ENCODE measurements at regions not wholly inside any gene's neighbourhood (a gene's known extent, or its start where the extent isn't known, plus 50 kb on each side); places are given as distances from the start of the nearest gene placed in this dataset.
"Not testable (repeated sequence)": the region's sequence is repeated elsewhere in the genome, so short reads cannot be mapped to it uniquely, and the experiment has no call there.

GRCh38 chr9:31730398-31730797, 654.0 kb upstream of the ACO1 start:
- peaks cover 2 to 33% (median 10%) of the 10 kb centered on the region in 6 donors for H3K9me3 Mint-ChIP-seq

GRCh38 chr9:31733166-31733565, 651.3 kb upstream of the ACO1 start:
- Mint-ChIP-seq H3K4me1 (no peaks in the 10 kb centered on the region), H3K36me3 (no peaks in the 10 kb centered on the region), H3K9me3 (peaks cover 0 to 21% (median 7%) of the 10 kb centered on the region in 6 donors), H3K4me3 (no peak overlapping the region), H3K27ac (no peak overlapping the region), H3K27me3 (ENCODE audit: low read depth in 3 of 3) (no peaks in the 10 kb centered on the region)
- DNase-seq = no peak

More at GRCh38 chr9:31730398-31730797, 654.0 kb upstream of the ACO1 start:
- no peaks in the 10 kb centered on the region for H3K36me3 Mint-ChIP-seq
- DNase-seq = no peak
- no peaks in the 10 kb centered on the region for H3K4me1 Mint-ChIP-seq
- H3K4me3 Mint-ChIP-seq = no peak overlapping the region
- no peak overlapping the region for H3K27ac Mint-ChIP-seq
- H3K27me3 Mint-ChIP-seq (ENCODE audit: low read depth in 3 of 3) = no peaks in the 10 kb centered on the region

- Mint-ChIP-seq H3K4me1 (no peaks in the 10 kb centered on the region), H3K36me3 (no peaks in the 10 kb centered on the region), H3K27me3 (ENCODE audit: low read depth in 3 of 3) (peaks cover 0 to 2% (median 0%) of the 10 kb centered on the region in 3 donors), H3K9me3 (peaks cover 0 to 18% (median 6%) of the 10 kb centered on the region in 6 donors), H3K4me3 (no peak overlapping the region), H3K27ac (no peak overlapping the region)
- no peak for DNase-seq
These were observed 647.8 kb upstream of the ACO1 start for GRCh38 chr9:31736581-31737179.

- Mint-ChIP-seq H3K9me3 (peaks cover 0 to 21% (median 4%) of the 10 kb centered on the region in 6 donors), H3K27me3 (ENCODE audit: low read depth in 3 of 3) (peaks cover 0 to 2% (median 0%) of the 10 kb centered on the region in 3 donors), H3K4me3 (no peak overlapping the region), H3K36me3 (no peaks in the 10 kb centered on the region), H3K4me1 (no peaks in the 10 kb centered on the region), H3K27ac (no peak overlapping the region)
- DNase-seq = no peak
These were observed 643.7 kb upstream of the ACO1 start for GRCh38 chr9:31740705-31741104.

- Mint-ChIP-seq H3K9me3 (peaks cover 0 to 24% (median 7%) of the 10 kb centered on the region in 6 donors), H3K4me3 (no peak overlapping the region), H3K4me1 (no peaks in the 10 kb centered on the region), H3K27me3 (ENCODE audit: low read depth in 3 of 3) (peaks cover 0 to 4% (median 2%) of the 10 kb centered on the region in 3 donors), H3K36me3 (no peaks in the 10 kb centered on the region), H3K27ac (no peak overlapping the region)
- no peak for DNase-seq
These were observed 639.9 kb upstream of the ACO1 start for GRCh38 chr9:31744589-31744988.

GRCh38 chr9:31745468-31745867, 639.0 kb upstream of the ACO1 start:
- Mint-ChIP-seq H3K4me1 (no peaks in the 10 kb centered on the region), H3K9me3 (peaks cover 0 to 19% (median 7%) of the 10 kb centered on the region in 6 donors), H3K36me3 (no peaks in the 10 kb centered on the region), H3K27me3 (ENCODE audit: low read depth in 3 of 3) (peaks cover 0 to 4% (median 2%) of the 10 kb centered on the region in 3 donors), H3K4me3 (no peak overlapping the region), H3K27ac (no peak overlapping the region)
- no peak for DNase-seq

- Mint-ChIP-seq H3K4me1 (no peaks in the 10 kb centered on the region), H3K27ac (no peak overlapping the region), H3K9me3 (peaks cover 0 to 14% (median 4%) of the 10 kb centered on the region in 6 donors), H3K27me3 (ENCODE audit: low read depth in 3 of 3) (peaks cover 0 to 4% (median 0%) of the 10 kb centered on the region in 3 donors), H3K36me3 (no peaks in the 10 kb centered on the region), H3K4me3 (no peak overlapping the region)
- no peak for DNase-seq
These were observed 638.6 kb upstream of the ACO1 start for GRCh38 chr9:31745886-31746285.

GRCh38 chr9:31753756-31754155, 630.7 kb upstream of the ACO1 start:
- no peaks in the 10 kb centered on the region for H3K27me3 Mint-ChIP-seq (ENCODE audit: low read depth in 3 of 3)
- H3K36me3 Mint-ChIP-seq = no peaks in the 10 kb centered on the region
- no peaks in the 10 kb centered on the region for H3K4me1 Mint-ChIP-seq
- DNase-seq = no peak
- H3K4me3 Mint-ChIP-seq = no peak overlapping the region
- H3K9me3 Mint-ChIP-seq = peaks cover 0 to 23% (median 5%) of the 10 kb centered on the region in 6 donors
- no peak overlapping the region for H3K27ac Mint-ChIP-seq

GRCh38 chr9:31759703-31760102, 624.7 kb upstream of the ACO1 start:
- no peak for DNase-seq
- H3K9me3 Mint-ChIP-seq = peaks cover 0 to 30% (median 6%) of the 10 kb centered on the region in 6 donors
- H3K4me1 Mint-ChIP-seq = no peaks in the 10 kb centered on the region
- H3K27me3 Mint-ChIP-seq (ENCODE audit: low read depth in 3 of 3) = peaks cover 0 to 5% (median 0%) of the 10 kb centered on the region in 3 donors
- H3K36me3 Mint-ChIP-seq = no peaks in the 10 kb centered on the region
- H3K27ac Mint-ChIP-seq = no peak overlapping the region
- H3K4me3 Mint-ChIP-seq = no peak overlapping the region

GRCh38 chr9:31774021-31774420, 610.4 kb upstream of the ACO1 start:
- H3K4me3 Mint-ChIP-seq; H3K4me1 Mint-ChIP-seq; DNase-seq; H3K27me3 Mint-ChIP-seq (ENCODE audit: low read depth in 3 of 3); H3K27ac Mint-ChIP-seq: not testable (repeated sequence)
- peaks cover 0 to 12% (median 4%) of the 10 kb centered on the region in 3 donors for H3K36me3 Mint-ChIP-seq
- H3K9me3 Mint-ChIP-seq = peaks cover 10 to 81% (median 36%) of the 10 kb centered on the region in 6 donors

GRCh38 chr9:31774571-31774970, 609.9 kb upstream of the ACO1 start:
- no peaks in the 10 kb centered on the region for H3K4me1 Mint-ChIP-seq
- H3K27me3 Mint-ChIP-seq (ENCODE audit: low read depth in 3 of 3) = peaks cover 0 to 2% (median 0%) of the 10 kb centered on the region in 3 donors
- H3K27ac Mint-ChIP-seq = no peak overlapping the region
- no peak for DNase-seq
- peaks cover 10 to 82% (median 40%) of the 10 kb centered on the region in 6 donors for H3K9me3 Mint-ChIP-seq
- no peak overlapping the region for H3K4me3 Mint-ChIP-seq
- H3K36me3 Mint-ChIP-seq = peaks cover 0 to 12% (median 4%) of the 10 kb centered on the region in 3 donors

GRCh38 chr9:31776471-31776870, 608.0 kb upstream of the ACO1 start:
- peaks cover 0 to 12% (median 4%) of the 10 kb centered on the region in 3 donors for H3K36me3 Mint-ChIP-seq
- H3K9me3 Mint-ChIP-seq = peaks cover 15 to 86% (median 44%) of the 10 kb centered on the region in 6 donors
- no peak for DNase-seq
- no peak overlapping the region for H3K4me3 Mint-ChIP-seq
- no peaks in the 10 kb centered on the region for H3K4me1 Mint-ChIP-seq
- peaks cover 0 to 2% (median 1%) of the 10 kb centered on the region in 3 donors for H3K27me3 Mint-ChIP-seq (ENCODE audit: low read depth in 3 of 3)
- no peak overlapping the region for H3K27ac Mint-ChIP-seq

GRCh38 chr9:31783491-31783890, 601.0 kb upstream of the ACO1 start:
- H3K27ac Mint-ChIP-seq = no peak overlapping the region
- H3K9me3 Mint-ChIP-seq = peaks cover 13 to 62% (median 28%) of the 10 kb centered on the region in 6 donors
- DNase-seq = no peak
- H3K36me3 Mint-ChIP-seq = no peaks in the 10 kb centered on the region
- H3K4me3 Mint-ChIP-seq = no peak overlapping the region
- peaks cover 0 to 1% (median 0%) of the 10 kb centered on the region in 3 donors for H3K27me3 Mint-ChIP-seq (ENCODE audit: low read depth in 3 of 3)
- H3K4me1 Mint-ChIP-seq = no peaks in the 10 kb centered on the region

GRCh38 chr9:31790720-31791119, 593.7 kb upstream of the ACO1 start:
- Mint-ChIP-seq H3K4me1 (no peaks in the 10 kb centered on the region), H3K4me3 (no peak overlapping the region), H3K27me3 (ENCODE audit: low read depth in 3 of 3) (no peaks in the 10 kb centered on the region), H3K27ac (no peak overlapping the region), H3K36me3 (peaks cover 0 to 3% (median 0%) of the 10 kb centered on the region in 3 donors), H3K9me3 (peaks cover 2 to 25% (median 10%) of the 10 kb centered on the region in 6 donors)
- DNase-seq = no peak
